GM19043 (cell line): ENCODE measurements at regions not wholly inside any gene's neighbourhood (a gene's known extent, or its start where the extent isn't known, plus 50 kb on each side); places are given as distances from the start of the nearest gene placed in this dataset.
"Not testable (repeated sequence)": the region's sequence is repeated elsewhere in the genome, so short reads cannot be mapped to it uniquely, and the experiment has no call there.

Experiments used
- ATAC-seq: cut with Tn5 transposase; IDR thresholded peaks from one replicate; pipeline ENCODE4 v1.9.1; 2021; ENCODE audit warnings: low read depth; ENCODE audit not compliant: unreplicated experiment

GRCh38 chr10:94217411-94217810 is 145.3 kb downstream of the NOC3L start:
- ATAC-seq = no peak

- ATAC-seq = no peak
These were observed 144.1 kb downstream of the NOC3L start for GRCh38 chr10:94218493-94219183.

- no peak for ATAC-seq
These were observed 142.9 kb downstream of the NOC3L start for GRCh38 chr10:94219829-94220228.

- no peak for ATAC-seq
These were observed 142.0 kb downstream of the NOC3L start for GRCh38 chr10:94220717-94221116.

- no peak for ATAC-seq
These were observed 138.9 kb downstream of the NOC3L start for GRCh38 chr10:94223702-94224370.

- ATAC-seq = no peak
These were observed 138.1 kb downstream of the NOC3L start for GRCh38 chr10:94224656-94225055.

GRCh38 chr10:94225589-94225988 is 137.2 kb downstream of the NOC3L start:
- ATAC-seq = no peak

- no peak for ATAC-seq
These were observed 132.5 kb downstream of the NOC3L start for GRCh38 chr10:94230134-94230785.

- ATAC-seq = no peak
These were observed 129.9 kb downstream of the NOC3L start for GRCh38 chr10:94232711-94233383.

- no peak for ATAC-seq
These were observed 127.3 kb downstream of the NOC3L start for GRCh38 chr10:94235461-94235860.

- no peak for ATAC-seq
These were observed 124.6 kb downstream of the NOC3L start for GRCh38 chr10:94238006-94238617.

- no peak for ATAC-seq
These were observed 123.0 kb downstream of the NOC3L start for GRCh38 chr10:94239696-94240095.

- no peak for ATAC-seq
These were observed 122.2 kb downstream of the NOC3L start for GRCh38 chr10:94240491-94240890.

- ATAC-seq = no peak
These were observed 121.8 kb downstream of the NOC3L start for GRCh38 chr10:94240901-94241300.

- ATAC-seq = no peak
These were observed 111.6 kb downstream of the NOC3L start for GRCh38 chr10:94251098-94251497.

GRCh38 chr10:94251568-94251967 is 111.2 kb downstream of the NOC3L start:
- ATAC-seq = no peak

GRCh38 chr10:94257407-94257806 is 105.3 kb downstream of the NOC3L start:
- not testable (repeated sequence) for ATAC-seq

GRCh38 chr10:94260455-94260854 is 102.3 kb downstream of the NOC3L start:
- ATAC-seq = no peak

GRCh38 chr10:94264085-94264484 is 98.7 kb downstream of the NOC3L start:
- ATAC-seq = no peak

- no peak for ATAC-seq
These were observed 96.6 kb downstream of the NOC3L start for GRCh38 chr10:94266091-94266490.

- no peak for ATAC-seq
These were observed 94.1 kb downstream of the NOC3L start for GRCh38 chr10:94268652-94269051.
